Psoas muscle (tissue), 7 donors: ENCODE measurements at regions not wholly inside any gene's neighbourhood (a gene's known extent, or its start where the extent isn't known, plus 50 kb on each side); places are given as distances from the start of the nearest gene placed in this dataset.

Experiments
- ATAC-seq, 4 donors: fragments of 200-7000 bp; cut with Tn5 transposase; one replicate each; pipeline ENCODE4 v1.9.1; 2020; ENCODE audit warnings: moderate library complexity in 3 of 4, mild to moderate bottlenecking in 2 of 4
- DNase-seq, 2 donors: peaks; one replicate each; pipeline ENCODE4 v3.0.0-alpha.2; 2020
- H3K27ac ChIP-seq: fragments of 200-600 bp; one replicate; pipeline ENCODE4 v1.8.0; 2022
- H3K27me3 ChIP-seq, 3 donors: fragments of 200-600 bp in 1 of 3; one replicate each; pipeline versions ENCODE4 v1.6.1 to v1.8.0; 2013 to 2022; ENCODE audit warnings: low read length in 2 of 3, mild to moderate bottlenecking in 2 of 3, moderate library complexity in 1 of 3; ENCODE audit not compliant: insufficient read depth in 3 of 3
- H3K36me3 ChIP-seq, 2 donors: fragments of 200-600 bp in 1 of 2; one replicate each; pipeline versions ENCODE4 v1.6.1 to v1.8.0; 2013 to 2022; ENCODE audit warnings: low read depth in 1 of 2, mild to moderate bottlenecking in 1 of 2, moderate library complexity in 1 of 2; ENCODE audit not compliant: insufficient read depth in 1 of 2
- H3K4me1 ChIP-seq: fragments of 200-600 bp; one replicate; pipeline ENCODE4 v1.8.0; 2022
- H3K4me3 ChIP-seq: fragments of 200-600 bp; one replicate; pipeline ENCODE4 v1.8.0; 2022; ENCODE audit warnings: mild to moderate bottlenecking
- H3K9me3 ChIP-seq: fragments of 200-600 bp; one replicate; pipeline ENCODE4 v1.8.0; 2022
- WGBS, 3 donors: extraction: QIAGEN DNeasy Blood & Tissue Kit; methylation state at CpG; one replicate each; pipeline versions ENCODE4 v1.1.6 to v1.1.7; 2013; 5-methylcytosine and 5-hydroxymethylcytosine counted together
- intact Hi-C, 2 donors: fragments of 100-400 bp; cut with DNase I; formaldehyde crosslinking; loops; one replicate each; pipeline versions ENCODE4 v1.11.0 to v1.14.2; 2022
- TF ChIP-seq, protein P1 (sequence below): fragments of 200-600 bp; IDR thresholded peaks from one replicate; pipeline ENCODE4 v1.8.0; 2022; ENCODE audit warnings: antibody characterized with exemption
- donor health status: healthy with polysubstance abuse.
- donor health status: DM: no; HTN: no; CAD: no; lungs with moderate emphysema.
- donor health status: Bipolar disorder and iron deficiency.
- donor health status: healthy.
- donor health status: DM: yes; HTN: yes; CAD: no.
- donor health status: DM: no; HTN: no; CAD: no.
- donor health status: DM: yes; HTN: yes; CAD: no.

DNA sequence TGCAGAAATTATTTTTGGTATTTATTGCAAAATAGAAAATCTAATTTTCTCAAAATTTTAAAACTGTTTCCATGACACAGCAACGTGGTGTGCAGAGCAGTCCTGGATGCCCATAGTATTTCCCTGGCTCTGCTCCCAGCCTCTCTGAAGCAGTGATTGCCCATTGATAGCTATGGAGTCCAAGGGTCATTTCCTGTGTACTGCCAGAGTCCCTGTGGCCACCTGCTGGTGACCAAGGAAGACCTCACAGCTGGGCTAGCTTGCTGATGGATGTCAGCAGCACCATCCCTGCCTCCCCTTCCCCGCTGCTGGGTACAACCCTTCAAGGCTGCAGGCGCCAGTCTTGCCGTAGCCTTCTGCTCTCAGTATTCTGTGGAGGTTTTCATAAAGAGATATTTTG lies 184.1 kb downstream of the DIRAS2 start:
- no peak for DNase-seq
- H3K4me1 ChIP-seq: no peaks in the 10 kb centered on the region
- intact Hi-C loops: no loop called here
- TF ChIP-seq, protein P1, sequence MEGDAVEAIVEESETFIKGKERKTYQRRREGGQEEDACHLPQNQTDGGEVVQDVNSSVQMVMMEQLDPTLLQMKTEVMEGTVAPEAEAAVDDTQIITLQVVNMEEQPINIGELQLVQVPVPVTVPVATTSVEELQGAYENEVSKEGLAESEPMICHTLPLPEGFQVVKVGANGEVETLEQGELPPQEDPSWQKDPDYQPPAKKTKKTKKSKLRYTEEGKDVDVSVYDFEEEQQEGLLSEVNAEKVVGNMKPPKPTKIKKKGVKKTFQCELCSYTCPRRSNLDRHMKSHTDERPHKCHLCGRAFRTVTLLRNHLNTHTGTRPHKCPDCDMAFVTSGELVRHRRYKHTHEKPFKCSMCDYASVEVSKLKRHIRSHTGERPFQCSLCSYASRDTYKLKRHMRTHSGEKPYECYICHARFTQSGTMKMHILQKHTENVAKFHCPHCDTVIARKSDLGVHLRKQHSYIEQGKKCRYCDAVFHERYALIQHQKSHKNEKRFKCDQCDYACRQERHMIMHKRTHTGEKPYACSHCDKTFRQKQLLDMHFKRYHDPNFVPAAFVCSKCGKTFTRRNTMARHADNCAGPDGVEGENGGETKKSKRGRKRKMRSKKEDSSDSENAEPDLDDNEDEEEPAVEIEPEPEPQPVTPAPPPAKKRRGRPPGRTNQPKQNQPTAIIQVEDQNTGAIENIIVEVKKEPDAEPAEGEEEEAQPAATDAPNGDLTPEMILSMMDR: no peak
- no peaks in the 10 kb centered on the region for H3K9me3 ChIP-seq
- ATAC-seq: no peak
- H3K4me3 ChIP-seq: no peak overlapping the region
- no peaks in the 10 kb centered on the region for H3K36me3 ChIP-seq
- H3K27ac ChIP-seq: no peak overlapping the region
- 72 to 80% (median 75%) methylated on average over 4 of the region's 4 CpGs for WGBS, 3 donors
- peaks cover 0 to 4% (median 0%) of the 10 kb centered on the region in 3 donors for H3K27me3 ChIP-seq

DNA sequence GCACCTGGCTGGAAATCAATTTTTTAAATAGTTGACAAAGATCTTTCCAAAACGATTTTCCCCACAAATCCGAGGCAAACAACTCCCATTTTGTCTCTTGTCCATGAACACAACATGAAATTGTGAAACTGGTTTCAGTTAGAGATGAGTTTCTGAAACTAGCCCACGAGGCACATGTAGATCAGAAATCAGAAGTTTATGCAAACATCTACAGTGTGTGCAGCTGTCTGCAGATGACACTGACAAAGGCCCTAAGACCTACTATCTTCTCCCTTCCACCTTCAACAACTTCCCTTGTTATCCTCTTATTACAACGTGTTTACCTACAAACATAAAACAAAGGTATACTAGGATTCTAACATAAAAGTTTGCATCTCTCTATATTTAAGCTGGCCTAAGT lies 183.3 kb downstream of the DIRAS2 start:
- Histone ChIP-seq H3K36me3 (no peaks in the 10 kb centered on the region), H3K27ac (no peak overlapping the region), H3K4me1 (no peaks in the 10 kb centered on the region), H3K27me3 (peaks cover 0 to 4% (median 0%) of the 10 kb centered on the region in 3 donors), H3K4me3 (no peak overlapping the region), H3K9me3 (no peaks in the 10 kb centered on the region)
- 48 to 85% (median 53%) methylated on average over 4 of the region's 4 CpGs for WGBS, 3 donors
- intact Hi-C loops: no loop called here
- TF ChIP-seq, protein P1: no peak
- DNase-seq: no peak
- no peak for ATAC-seq

DNA sequence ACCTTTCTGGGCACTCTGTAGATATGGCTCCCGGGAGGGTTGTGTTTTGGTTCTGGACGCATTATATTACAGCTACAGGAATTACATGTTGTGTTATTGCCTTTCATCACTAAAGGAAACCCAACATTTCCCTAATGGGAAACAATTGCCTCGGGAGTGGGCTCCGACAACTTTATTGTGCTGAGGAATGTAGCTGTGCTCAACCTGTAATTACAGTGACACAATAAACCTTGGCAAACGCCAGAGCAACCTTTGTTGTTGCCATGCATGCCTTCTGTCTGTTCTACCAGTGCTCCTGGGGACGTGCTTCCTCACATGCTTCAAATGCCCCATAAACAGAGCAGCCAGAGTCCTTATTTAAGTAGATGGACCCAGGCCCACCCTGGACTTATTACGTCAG lies 182.4 kb downstream of the DIRAS2 start:
- TF ChIP-seq, protein P1: no peak
- Histone ChIP-seq H3K4me3 (no peak overlapping the region), H3K36me3 (no peaks in the 10 kb centered on the region), H3K9me3 (no peaks in the 10 kb centered on the region), H3K27me3 (peaks cover 0 to 4% (median 0%) of the 10 kb centered on the region in 3 donors), H3K4me1 (no peaks in the 10 kb centered on the region), H3K27ac (no peak overlapping the region)
- intact Hi-C loops: no loop called here
- DNase-seq (no peak), ATAC-seq (no peak)
- WGBS, 3 donors: 26 to 30% (median 29%) methylated on average over 7 of the region's 7 CpGs

DNA sequence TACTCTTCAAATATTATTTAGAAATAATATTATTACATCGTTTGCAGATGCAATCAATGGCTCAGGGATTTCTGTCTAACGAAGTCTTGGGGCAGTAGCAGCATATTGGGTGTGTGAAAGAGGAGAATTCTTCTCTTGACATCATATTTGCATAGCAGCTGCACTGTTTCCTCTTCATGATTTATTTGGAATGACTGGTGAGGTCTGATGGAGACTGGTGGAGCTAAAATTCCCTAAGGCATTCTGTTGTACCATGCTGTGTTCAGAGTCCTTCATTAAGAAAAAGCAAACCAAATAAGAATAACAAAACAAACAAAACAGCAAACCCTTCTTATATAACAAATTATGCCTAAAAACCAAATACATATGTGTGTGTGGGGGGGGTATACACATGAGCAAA lies 177.6 kb downstream of the DIRAS2 start:
- TF ChIP-seq, protein P1: no peak
- no peak overlapping the region for H3K27ac ChIP-seq
- intact Hi-C loops: no loop called here
- ATAC-seq (no peak), DNase-seq (no peak)
- H3K4me3 ChIP-seq: no peak overlapping the region
- H3K4me1 ChIP-seq: no peaks in the 10 kb centered on the region
- H3K27me3 ChIP-seq: peaks cover 0 to 4% (median 0%) of the 10 kb centered on the region in 3 donors
- H3K36me3 ChIP-seq: no peaks in the 10 kb centered on the region
- no peaks in the 10 kb centered on the region for H3K9me3 ChIP-seq
- 53 to 62% (median 58%) methylated on average over 2 of the region's 2 CpGs for WGBS, 3 donors

DNA sequence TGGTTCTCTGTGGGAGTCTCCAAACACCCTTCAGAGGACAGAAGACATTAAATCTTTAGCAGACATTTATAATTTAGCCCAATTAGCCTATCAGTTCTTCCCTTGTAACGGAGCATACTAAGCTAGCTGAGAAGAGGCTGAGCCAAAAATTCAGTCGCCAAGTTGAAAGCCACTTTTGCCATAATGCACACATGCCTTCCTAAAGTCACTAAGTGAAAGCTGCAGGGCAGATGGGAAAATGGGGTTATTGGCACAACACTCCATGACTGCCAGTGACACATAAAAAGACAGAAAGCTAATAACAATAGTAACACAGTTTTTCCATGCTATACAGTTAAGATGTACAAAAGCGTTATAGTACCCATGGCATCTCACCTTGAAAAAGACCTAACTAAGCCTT lies 176.2 kb downstream of the DIRAS2 start:
- Histone ChIP-seq H3K4me1 (no peaks in the 10 kb centered on the region), H3K9me3 (no peaks in the 10 kb centered on the region), H3K4me3 (no peak overlapping the region), H3K36me3 (no peaks in the 10 kb centered on the region), H3K27ac (no peak overlapping the region), H3K27me3 (no peaks in the 10 kb centered on the region)
- intact Hi-C loops: no loop called here
- WGBS, 3 donors: 76 to 85% (median 81%) methylated on average over 3 of the region's 3 CpGs
- ATAC-seq: no peak
- DNase-seq: no peak
- TF ChIP-seq, protein P1: no peak
